MM.1S (cell line): ENCODE measurements at regions not wholly inside any gene's neighbourhood (a gene's known extent, or its start where the extent isn't known, plus 50 kb on each side); places are given as distances from the start of the nearest gene placed in this dataset.

Source experiments
- EZH2 ChIP-seq: fragments of 300-600 bp; sonication (generic); optimal IDR thresholded peaks from 2 replicates; pipeline ENCODE3; 2017; ENCODE audit warnings: low read depth, mild to moderate bottlenecking, antibody characterized with exemption, low read length, mixed read lengths
- EZH2phosphoT487 ChIP-seq: fragments of 300-600 bp; sonication (generic); IDR thresholded peaks from 2 replicates; pipeline ENCODE4 v1.6.1; 2018; ENCODE audit warnings: antibody characterized with exemption, low read length
- TF ChIP-seq, protein P1 (sequence below): fragments of 300-600 bp; sonication (generic); IDR thresholded peaks from 2 replicates; pipeline ENCODE4 v1.5.1; 2016; ENCODE audit warnings: antibody characterized with exemption, low read length, mixed read lengths

DNA sequence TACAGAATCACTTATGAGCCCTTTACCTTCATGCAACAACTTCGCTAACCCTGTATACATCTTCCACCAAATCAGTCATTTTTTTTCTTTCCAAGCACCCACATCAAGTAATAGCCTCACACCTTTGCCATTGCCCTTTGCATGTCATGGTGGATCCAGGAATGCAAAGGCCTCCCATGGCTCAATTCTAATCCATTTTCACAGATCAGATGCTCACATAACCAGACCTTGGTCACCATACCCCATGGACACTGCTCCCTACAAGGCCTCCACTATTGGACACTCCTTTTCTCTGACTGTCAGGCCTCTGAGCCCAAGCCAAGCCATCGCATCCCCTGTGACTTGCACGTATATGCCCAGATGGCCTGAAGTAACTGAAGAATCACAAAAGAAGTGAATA is 179.5 kb downstream of the RASEF start:
- TF ChIP-seq, protein P1, sequence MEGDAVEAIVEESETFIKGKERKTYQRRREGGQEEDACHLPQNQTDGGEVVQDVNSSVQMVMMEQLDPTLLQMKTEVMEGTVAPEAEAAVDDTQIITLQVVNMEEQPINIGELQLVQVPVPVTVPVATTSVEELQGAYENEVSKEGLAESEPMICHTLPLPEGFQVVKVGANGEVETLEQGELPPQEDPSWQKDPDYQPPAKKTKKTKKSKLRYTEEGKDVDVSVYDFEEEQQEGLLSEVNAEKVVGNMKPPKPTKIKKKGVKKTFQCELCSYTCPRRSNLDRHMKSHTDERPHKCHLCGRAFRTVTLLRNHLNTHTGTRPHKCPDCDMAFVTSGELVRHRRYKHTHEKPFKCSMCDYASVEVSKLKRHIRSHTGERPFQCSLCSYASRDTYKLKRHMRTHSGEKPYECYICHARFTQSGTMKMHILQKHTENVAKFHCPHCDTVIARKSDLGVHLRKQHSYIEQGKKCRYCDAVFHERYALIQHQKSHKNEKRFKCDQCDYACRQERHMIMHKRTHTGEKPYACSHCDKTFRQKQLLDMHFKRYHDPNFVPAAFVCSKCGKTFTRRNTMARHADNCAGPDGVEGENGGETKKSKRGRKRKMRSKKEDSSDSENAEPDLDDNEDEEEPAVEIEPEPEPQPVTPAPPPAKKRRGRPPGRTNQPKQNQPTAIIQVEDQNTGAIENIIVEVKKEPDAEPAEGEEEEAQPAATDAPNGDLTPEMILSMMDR = no peak
- TF ChIP-seq EZH2 = no peak
- TF ChIP-seq EZH2phosphoT487 = no peak
